Adrenal gland (tissue), 9 donors: ENCODE measurements at regions not wholly inside any gene's neighbourhood (a gene's known extent, or its start where the extent isn't known, plus 50 kb on each side); places are given as distances from the start of the nearest gene placed in this dataset.

ENCODE experiments used
- DNase-seq, 7 donors: peaks; one replicate each; pipeline ENCODE4 v3.0.0-alpha.2; 2019 to 2020
- H3K27ac ChIP-seq, 5 donors: fragments of 200-600 bp; sonication (generic) in 4 of 5; 1 replicate in 3 of 5; 2 replicates in 2 of 5; pipeline versions ENCODE4 v1.5.1 to v1.8.0; 2016 to 2020; ENCODE audit warnings: mild to moderate bottlenecking in 1 of 5
- H3K27me3 ChIP-seq: fragments of 200-600 bp; 2 replicates; pipeline ENCODE4 v1.8.0; 2021
- H3K36me3 ChIP-seq, 2 donors: fragments of 200-600 bp; replicated peaks in 1 of 2; 1 replicate in 1 of 2; 2 replicates in 1 of 2; pipeline versions ENCODE4 v1.5.1 to v1.8.0; 2018 to 2022
- H3K4me1 ChIP-seq, 2 donors: fragments of 200-600 bp; replicated peaks in 1 of 2; 1 replicate in 1 of 2; 2 replicates in 1 of 2; pipeline versions ENCODE4 v1.5.1 to v1.8.0; 2018 to 2021
- H3K4me3 ChIP-seq, 4 donors: fragments of 200-600 bp; sonication (generic) in 3 of 4; one replicate each; pipeline ENCODE4 v1.5.1; 2016 to 2018
- H3K9me3 ChIP-seq, 3 donors: fragments of 200-600 bp; sonication (generic) in 1 of 3; replicated peaks in 1 of 3; 1 replicate in 2 of 3; 2 replicates in 1 of 3; pipeline versions ENCODE4 v1.5.1 to v1.8.0; 2016 to 2021
- POLR2A ChIP-seq, 2 donors: fragments of 450-650 bp; IDR thresholded peaks; one replicate each; pipeline ENCODE4 v1.6.1; 2017; ENCODE audit warnings: antibody characterized with exemption in 2 of 2, mild to moderate bottlenecking in 2 of 2, moderate library complexity in 1 of 2
- WGBS, 4 donors: extraction: QIAGEN DNeasy Blood & Tissue Kit in 2 of 4; methylation state at CpG; one replicate each; pipeline versions ENCODE4 v1.1.5 to v1.1.7; 2013 to 2017; 5-methylcytosine and 5-hydroxymethylcytosine counted together
- intact Hi-C, 2 donors: fragments of 100-400 bp; cut with DNase I; formaldehyde crosslinking; loops; one replicate each; pipeline versions ENCODE4 v1.14.1 to v1.15.0; 2022 to 2023
- TF ChIP-seq, protein P1 (sequence below), 6 experiments: fragments of 450-650 bp in 4 of 6; fragments of 200-600 bp in 2 of 6; sonication (generic) in 1 of 6; IDR thresholded peaks; 1 replicate in 5 of 6; 2 replicates in 1 of 6; pipeline versions ENCODE4 v1.5.1 to v1.8.0; 2016 to 2021; ENCODE audit warnings: antibody characterized with exemption in 6 of 6, mild to moderate bottlenecking in 2 of 6, moderate library complexity in 1 of 6
- donor health status: healthy with polysubstance abuse.
- donor health status: Bipolar disorder and iron deficiency.
- donor health status: DM: yes; HTN: yes; CAD: no.
- donor health status: DM: no; HTN: no; CAD: no.
- donor health status: DM: no; HTN: no; CAD: no.

GRCh38 chr2:235157746-235158482 lies 206.1 kb downstream of the SH3BP4 start:
- DNase-seq: no peak
- H3K4me1 ChIP-seq: no peaks in the 10 kb centered on the region
- H3K27ac ChIP-seq: no peak overlapping the region
- no peaks in the 10 kb centered on the region for H3K9me3 ChIP-seq
- peaks cover 9% of the 10 kb centered on the region for H3K27me3 ChIP-seq
- 83 to 94% (median 87%) methylated on average over 9 of the region's 9 CpGs for WGBS, 4 donors
- no peaks in the 10 kb centered on the region for H3K36me3 ChIP-seq
- TF ChIP-seq POLR2A (IDR thresholded peaks at IDR 0.05): no peak
- TF ChIP-seq, protein P1, sequence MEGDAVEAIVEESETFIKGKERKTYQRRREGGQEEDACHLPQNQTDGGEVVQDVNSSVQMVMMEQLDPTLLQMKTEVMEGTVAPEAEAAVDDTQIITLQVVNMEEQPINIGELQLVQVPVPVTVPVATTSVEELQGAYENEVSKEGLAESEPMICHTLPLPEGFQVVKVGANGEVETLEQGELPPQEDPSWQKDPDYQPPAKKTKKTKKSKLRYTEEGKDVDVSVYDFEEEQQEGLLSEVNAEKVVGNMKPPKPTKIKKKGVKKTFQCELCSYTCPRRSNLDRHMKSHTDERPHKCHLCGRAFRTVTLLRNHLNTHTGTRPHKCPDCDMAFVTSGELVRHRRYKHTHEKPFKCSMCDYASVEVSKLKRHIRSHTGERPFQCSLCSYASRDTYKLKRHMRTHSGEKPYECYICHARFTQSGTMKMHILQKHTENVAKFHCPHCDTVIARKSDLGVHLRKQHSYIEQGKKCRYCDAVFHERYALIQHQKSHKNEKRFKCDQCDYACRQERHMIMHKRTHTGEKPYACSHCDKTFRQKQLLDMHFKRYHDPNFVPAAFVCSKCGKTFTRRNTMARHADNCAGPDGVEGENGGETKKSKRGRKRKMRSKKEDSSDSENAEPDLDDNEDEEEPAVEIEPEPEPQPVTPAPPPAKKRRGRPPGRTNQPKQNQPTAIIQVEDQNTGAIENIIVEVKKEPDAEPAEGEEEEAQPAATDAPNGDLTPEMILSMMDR (IDR thresholded peaks at IDR 0.05): no peak
- intact Hi-C loops: no loop called here
- no peak overlapping the region for H3K4me3 ChIP-seq

DNA sequence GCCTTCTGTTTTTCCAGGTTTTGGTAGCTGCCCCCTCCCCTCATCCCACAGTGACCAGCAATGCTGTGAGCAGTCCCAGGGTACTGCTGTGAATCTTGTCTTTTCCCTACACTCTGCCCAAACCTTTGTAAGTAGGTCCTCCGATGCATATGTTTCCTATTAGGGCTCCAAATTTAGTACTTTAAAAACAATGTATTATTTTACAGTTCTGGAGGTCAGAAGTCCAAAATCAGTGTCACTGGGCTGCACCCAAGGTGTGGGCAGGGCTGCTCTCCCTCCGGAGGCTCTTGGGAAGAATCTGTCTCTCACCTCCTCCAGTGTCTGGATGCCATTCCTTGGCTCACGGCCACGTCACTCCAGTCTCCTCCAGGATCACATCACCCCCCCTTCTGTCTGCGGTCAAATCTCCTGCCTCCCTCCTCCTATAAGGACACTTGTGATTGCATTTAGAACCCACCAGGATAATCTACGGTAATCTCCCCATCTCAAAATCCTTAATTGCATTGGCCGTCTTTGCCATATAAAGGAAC lies 208.5 kb downstream of the SH3BP4 start:
- Histone ChIP-seq H3K36me3 (no peaks in the 10 kb centered on the region), H3K9me3 (no peaks in the 10 kb centered on the region), H3K27ac (no peak overlapping the region), H3K27me3 (peaks cover 7% of the 10 kb centered on the region), H3K4me1 (no peaks in the 10 kb centered on the region), H3K4me3 (no peak overlapping the region)
- WGBS, 4 donors: 71 to 80% (median 78%) methylated on average over 7 of the region's 7 CpGs
- DNase-seq: no peak
- TF ChIP-seq, protein P1 (IDR thresholded peaks at IDR 0.05): no peak
- no peak for TF ChIP-seq POLR2A (IDR thresholded peaks at IDR 0.05)
- intact Hi-C loops: no loop called here

- H3K4me3 ChIP-seq: no peak overlapping the region
- intact Hi-C loops: no loop called here
- no peaks in the 10 kb centered on the region for H3K4me1 ChIP-seq
- peaks cover under 1% of the 10 kb centered on the region for H3K27me3 ChIP-seq
- no peak overlapping the region for H3K27ac ChIP-seq
- 79 to 88% (median 80%) methylated on average over 8 of the region's 8 CpGs for WGBS, 4 donors
- DNase-seq: no peak
- H3K36me3 ChIP-seq: no peaks in the 10 kb centered on the region
- H3K9me3 ChIP-seq: no peaks in the 10 kb centered on the region
- TF ChIP-seq, protein P1 (IDR thresholded peaks at IDR 0.05): no peak
- no peak for TF ChIP-seq POLR2A (IDR thresholded peaks at IDR 0.05)
Observed at GRCh38 chr2:235161565-235161964, 209.7 kb downstream of the SH3BP4 start.

- 78 to 86% (median 81%) methylated on average over 9 of the region's 9 CpGs for WGBS, 4 donors
- intact Hi-C loops: no loop called here
- H3K36me3 ChIP-seq: no peaks in the 10 kb centered on the region
- H3K27me3 ChIP-seq: no peaks in the 10 kb centered on the region
- H3K9me3 ChIP-seq: no peaks in the 10 kb centered on the region
- H3K4me1 ChIP-seq: no peaks in the 10 kb centered on the region
- H3K27ac ChIP-seq: no peak overlapping the region
- no peak for TF ChIP-seq POLR2A (IDR thresholded peaks at IDR 0.05)
- TF ChIP-seq, protein P1 (IDR thresholded peaks at IDR 0.05): no peak
- no peak for DNase-seq
- H3K4me3 ChIP-seq: no peak overlapping the region
Observed at GRCh38 chr2:235162082-235162836, 210.4 kb downstream of the SH3BP4 start.
